Hepatic stellate cell (primary cell): ENCODE measurements at regions not wholly inside any gene's neighbourhood (a gene's known extent, or its start where the extent isn't known, plus 50 kb on each side); places are given as distances from the start of the nearest gene placed in this dataset.
"Not testable (repeated sequence)": the region's sequence is repeated elsewhere in the genome, so short reads cannot be mapped to it uniquely, and the experiment has no call there.

Experiments
- DNase-seq: peaks from one replicate; pipeline ENCODE4 v3.0.0; 2011; ENCODE audit warnings: low spot score

DNA sequence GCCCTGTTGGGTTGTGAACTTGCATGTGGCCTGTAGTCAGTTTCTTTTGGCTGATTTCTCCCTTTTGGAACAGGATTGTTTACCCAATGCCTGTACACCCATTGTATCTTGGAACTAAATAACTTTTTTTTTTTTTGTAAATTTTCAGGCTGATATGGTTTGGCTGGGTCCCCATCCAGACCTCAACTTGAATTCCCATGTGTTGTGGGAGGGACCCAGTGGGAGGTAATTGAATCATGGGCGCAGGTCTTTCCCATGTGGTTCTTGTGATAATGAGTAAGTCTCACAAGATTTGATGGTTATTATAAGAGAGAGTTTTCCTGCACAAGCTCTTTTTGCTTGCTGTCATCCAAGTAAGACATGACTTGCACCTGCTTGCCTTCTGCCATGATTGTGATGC, 253.8 kb upstream of the GBE1 start:
- no peak for DNase-seq

DNA sequence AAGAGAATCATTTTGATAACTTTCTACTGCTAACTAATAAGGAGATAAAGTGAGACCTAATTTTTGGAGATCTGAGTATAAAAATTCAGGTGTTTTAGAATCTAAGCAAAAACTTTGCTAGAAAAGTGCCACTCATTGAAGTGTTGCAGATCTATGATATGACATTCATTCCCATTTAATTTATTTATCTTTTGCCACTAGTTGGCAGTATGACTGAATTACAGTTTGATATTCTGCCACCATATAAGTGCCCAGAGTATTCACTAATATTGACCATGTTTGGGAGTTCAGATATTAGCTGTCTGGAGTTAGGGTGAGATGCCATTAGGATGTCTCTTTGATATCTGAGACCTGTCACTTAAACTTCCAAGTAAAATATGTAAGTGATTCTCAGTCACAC, 251.3 kb upstream of the GBE1 start:
- DNase-seq = no peak

DNA sequence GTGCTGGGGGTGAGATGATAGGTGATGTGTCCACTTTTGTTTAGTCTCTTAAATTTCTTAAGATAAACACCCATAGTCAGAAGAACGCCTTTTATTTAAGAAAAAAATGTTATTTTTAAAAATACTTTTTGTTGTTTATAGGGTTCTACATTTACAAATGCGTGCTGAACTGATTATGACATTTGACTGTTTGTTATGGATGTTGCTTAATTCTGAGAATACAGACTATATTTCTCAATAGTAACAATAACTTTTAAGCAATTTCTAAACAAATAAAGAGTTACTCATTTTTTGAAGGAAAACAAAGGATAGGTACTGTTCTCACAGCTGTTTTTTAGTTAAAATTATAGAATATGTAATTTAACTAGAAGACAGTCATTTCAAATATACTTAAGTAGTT, 249.9 kb upstream of the GBE1 start:
- no peak for DNase-seq

DNA sequence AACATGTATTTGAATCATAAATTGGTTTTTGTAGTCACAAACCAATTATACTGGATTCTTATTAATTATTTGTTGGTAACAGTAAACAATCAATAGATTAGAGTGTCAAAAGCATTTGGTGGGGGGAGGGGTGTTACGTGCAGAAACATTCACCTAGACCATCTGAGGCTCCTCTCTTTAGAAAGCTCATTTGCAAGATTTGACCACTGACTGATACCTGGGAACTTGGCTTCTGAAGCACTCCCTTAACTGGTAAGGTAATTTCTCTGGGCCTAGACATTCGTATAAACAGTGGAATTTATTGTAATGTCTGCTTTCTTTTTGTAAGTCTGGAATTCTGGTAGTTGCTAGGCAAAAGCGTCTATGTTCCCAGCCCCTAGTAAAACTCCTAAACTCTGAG, 243.8 kb upstream of the GBE1 start:
- no peak for DNase-seq

DNA sequence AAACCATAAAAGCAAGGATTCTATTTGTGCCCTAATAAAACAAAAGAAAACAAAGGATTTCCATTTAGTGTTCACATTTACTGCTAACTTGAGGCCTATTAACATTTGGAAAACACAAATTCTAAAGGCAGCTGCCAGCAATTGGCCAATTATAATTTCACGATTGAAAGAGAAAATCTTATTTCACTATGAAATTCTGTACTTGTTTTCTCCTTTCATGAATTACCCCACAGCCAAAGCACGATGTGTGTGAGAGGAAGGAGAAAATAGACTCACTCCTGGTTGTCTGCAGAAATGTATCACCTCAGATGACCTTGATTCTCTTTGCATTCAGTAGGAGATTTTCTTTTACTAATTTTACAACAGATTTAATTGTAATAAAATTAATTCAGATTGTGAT, 242.8 kb upstream of the GBE1 start:
- DNase-seq = no peak

DNA sequence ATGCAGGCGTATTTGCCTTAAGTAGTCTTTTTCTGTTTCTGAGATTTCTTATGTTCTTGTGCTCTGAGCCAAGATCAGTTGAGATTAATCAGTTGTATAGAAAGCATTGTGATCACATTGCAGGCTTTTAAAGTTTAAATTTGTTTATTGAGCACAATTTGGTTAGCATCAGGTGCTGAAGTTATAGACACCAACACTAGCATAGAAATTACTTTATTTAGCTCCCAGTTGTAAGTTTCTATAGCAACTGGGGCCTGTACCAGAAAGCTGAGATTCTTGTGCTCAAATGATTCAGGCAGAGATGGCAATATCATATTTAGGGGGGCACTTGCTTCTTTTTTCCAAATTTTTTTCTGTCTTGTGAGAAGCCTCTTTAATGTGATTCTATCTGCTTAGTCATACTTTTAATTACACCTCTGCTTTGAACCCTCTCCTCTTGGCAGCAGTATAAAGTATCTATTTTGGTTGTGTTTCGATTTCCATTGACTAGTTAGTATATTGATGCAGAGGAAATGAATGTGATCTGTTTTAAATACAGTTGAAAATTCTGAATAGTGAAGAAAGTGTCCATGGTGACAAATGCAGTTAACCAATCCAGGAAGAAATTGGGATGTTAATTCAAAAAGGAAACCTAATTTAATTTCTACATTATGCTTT, 241.7 kb upstream of the GBE1 start:
- no peak for DNase-seq

DNA sequence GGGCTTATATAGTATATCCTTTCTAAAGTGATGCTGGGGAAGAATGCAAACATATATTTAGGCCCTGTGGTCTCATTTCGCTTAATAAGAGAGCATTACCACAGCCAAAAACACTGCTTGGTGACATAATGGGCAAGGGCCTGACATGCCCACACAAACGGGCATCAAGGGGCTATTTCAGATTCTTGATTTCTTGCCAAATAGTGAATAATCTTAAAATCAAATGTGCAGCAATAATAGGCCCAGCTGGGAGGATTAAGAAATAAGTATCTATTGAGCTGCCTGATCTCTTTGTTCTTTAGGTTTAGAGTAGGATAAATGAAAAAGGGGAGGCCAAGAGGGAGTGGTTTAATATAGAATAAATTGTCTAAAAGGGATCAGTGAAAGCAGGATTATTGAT, 241.0 kb upstream of the GBE1 start:
- DNase-seq = no peak

DNA sequence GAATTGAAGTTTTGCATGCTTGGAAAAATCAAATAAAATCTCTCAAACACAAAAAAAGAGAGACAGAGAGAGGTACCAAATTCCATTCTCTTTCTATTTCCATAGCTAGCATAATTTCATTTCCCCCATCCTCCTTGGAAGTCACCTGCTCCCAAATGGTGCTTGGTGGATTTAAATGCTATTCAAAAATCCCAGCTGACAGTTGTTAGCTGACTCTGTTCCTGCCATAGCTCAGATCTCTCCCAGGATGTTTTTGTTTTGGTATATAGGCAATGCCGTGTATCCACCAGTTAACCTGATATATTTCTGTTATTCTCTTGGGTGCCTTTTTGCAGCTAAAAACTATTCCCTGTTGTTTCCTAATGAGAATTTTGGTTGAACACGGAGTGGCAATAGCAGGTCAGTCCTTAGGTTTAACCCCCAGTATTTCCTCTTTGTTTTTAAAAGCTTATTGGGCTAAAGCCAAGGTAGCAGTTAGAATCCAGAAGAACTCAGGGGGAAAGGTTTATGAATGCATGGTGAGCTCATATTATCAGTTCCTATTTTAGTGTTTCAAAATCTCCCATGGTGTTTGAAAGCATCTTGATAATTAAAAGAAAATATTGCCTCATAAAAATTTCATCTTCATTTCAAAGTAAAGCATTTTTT, 240.0 kb upstream of the GBE1 start:
- DNase-seq = no peak

DNA sequence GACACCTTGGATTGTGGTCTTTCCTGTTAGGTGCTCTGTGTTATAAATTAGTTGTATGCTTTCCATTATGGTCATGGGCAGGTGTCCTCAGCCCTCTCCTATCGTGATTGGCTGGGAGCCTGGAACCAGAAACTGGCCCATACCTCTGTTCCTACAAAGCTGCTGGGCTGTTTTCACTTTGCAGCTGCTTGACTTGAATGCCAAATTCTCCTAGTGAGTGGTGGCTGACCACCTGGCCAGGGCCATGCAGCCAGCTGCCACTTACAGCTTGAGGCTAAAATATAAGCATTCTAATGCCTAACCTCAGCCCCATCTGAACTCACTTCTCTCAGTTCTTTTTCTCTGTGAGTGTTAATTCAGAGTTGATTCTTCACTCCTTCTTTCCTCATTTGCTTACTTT, 239.3 kb upstream of the GBE1 start:
- DNase-seq = no peak

DNA sequence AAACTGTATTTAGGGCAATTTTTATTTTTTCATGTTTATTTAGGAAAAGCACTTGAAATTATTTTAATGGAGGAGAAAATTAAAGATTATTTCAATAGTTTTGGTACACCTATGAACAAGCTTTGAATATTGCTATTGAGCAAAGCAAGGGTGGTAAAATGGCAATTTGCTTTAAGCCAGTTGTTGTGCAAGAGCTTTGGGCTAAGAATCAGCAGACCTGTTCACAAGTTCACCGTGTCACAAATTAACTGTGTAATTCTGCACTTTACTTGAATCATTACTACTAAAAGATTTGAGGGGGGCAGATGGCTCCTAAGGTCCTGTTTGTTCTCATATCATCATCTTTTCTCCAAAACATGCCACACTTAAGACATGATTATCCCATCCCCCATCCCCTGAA, 238.9 kb upstream of the GBE1 start:
- no peak for DNase-seq

DNA sequence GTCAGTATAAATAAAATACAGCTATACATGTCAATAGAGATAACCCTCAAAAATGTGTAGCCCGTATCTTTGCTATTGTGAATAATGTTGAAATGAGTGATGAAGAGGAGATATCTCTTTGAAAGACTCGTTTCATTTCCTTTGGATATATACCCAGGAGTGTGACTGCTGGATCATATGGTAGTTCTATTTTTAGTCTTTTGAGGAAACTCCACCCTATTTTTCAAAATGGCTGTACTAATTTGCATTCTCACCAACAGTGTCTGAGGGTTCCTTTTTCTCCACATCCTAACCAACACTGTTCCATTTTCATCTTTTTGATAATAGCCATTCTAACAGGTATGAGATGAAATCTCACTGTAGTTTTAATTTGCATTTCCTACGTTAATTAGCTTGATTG, 237.5 kb upstream of the GBE1 start:
- DNase-seq = no peak

DNA sequence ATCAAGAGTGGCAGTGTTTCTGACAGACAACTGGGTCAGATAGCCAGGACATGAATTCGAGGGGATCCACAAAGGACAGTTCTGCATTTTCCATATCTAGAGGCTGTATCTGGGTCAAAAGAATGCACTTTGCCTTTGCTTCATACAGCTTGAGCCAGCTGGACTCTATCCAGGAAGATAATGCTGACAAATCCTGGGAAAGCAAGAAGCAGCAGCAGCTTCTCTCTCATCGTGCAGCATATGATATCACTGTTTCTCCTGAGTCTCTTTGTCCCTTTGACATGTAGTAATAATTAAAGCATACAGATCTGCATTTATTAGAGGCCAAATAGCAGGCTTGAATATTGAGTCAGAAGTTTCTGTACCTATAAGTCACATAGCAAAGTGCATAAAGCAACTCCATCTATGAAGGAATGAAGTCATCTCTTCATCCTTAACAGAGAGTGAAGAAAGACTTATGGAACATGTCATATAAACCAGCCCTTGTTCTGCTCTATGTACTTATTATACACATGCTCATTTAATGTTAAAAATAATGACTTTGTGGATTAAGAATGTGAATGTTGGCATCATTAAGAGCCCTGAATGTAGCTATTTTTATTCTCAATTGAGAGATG, 236.8 kb upstream of the GBE1 start:
- DNase-seq = no peak

DNA sequence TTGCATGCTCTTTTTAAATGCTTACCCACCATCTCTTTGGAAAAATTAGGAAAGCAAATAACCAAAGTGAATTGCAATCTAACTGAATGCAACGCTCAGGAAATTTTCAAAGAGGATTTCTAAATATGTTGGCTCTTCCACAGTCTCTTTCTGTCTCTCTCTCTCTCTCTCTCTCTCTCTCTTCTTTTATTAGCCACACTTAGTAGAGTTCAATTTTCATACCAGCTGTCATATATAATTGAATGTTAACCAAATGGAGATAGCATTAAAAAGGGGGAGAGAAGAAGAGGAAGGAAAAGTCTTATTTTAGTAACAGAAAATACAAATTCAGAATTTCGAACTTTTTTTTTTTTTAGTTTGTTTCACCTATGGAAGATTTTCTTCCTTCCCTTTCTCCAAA, 235.9 kb upstream of the GBE1 start:
- DNase-seq = no peak

DNA sequence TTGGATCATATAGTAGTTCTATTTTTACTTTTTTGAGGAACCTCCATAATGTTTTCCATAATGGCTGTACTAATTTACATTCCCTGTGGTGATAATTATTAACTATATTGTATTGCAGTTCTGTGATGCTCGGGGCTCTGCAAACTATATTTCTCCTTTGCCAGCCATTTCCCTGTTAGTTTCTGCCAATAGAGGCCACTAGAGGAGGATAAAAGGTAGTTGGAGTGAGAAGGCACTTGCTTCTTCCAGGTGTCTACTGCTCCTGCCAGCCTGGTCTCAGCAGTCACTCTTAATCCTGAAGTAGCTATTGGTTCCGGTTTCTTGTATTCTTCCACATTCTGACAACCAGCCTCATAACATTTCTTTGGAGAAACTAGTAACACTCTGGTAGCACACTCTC, 233.9 kb upstream of the GBE1 start:
- no peak for DNase-seq

DNA sequence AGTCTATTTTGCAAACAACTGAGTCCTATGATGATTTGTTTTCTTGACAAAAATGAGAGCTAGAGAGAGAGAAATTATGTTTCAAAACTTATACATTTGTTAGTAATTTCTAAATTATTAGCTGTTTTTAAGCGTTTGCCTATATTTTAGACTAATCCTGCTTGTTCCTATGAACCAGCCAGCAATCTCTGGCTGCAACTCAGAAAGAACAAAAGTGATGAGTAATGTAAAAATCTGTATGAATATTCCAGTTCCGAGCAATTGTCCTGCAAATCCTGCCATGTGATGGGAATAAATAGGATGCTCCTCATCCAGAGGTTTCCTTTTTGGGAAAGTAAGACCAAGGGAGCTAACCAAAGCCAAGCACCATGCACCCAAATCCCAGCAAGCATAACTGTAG, 228.3 kb upstream of the GBE1 start:
- no peak for DNase-seq

DNA sequence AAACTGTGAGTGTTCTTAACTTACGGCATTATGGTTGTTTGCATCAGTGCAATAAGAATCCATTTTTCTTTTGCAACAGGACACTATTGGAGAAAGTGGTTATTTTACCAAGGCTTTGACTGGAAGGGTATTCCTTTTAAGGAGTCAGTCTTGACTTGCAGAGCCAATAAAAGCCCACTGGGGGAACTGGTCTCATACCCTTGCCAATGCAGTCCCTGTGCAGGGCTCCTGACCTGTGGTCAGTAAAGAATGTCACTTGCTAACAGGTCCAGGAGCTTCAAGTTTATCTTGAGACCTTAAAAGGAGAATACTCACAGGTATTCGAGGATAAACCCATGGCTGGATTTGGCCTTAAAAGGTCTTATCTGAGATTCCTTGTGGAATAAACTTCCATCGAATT, 227.8 kb upstream of the GBE1 start:
- DNase-seq = no peak

DNA sequence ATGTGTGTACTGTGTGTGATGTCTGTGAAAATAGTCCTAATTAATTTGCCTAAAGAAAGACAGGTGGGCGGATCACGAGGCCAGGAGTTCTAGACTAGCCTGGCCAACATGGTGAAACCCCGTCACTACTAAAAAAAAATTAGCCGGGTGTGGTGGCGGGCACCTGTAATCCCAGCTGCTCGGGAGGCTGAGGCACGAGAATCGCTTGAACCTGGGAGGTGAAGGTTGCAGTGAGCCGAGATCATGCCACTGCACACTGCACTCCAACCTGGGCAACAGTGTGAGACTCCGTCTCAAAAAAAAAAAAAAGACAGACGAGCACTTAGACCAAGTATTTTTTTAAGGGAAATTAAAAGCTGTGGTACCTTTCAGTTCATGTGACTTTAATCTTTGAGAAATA, 226.0 kb upstream of the GBE1 start:
- not testable (repeated sequence) for DNase-seq

DNA sequence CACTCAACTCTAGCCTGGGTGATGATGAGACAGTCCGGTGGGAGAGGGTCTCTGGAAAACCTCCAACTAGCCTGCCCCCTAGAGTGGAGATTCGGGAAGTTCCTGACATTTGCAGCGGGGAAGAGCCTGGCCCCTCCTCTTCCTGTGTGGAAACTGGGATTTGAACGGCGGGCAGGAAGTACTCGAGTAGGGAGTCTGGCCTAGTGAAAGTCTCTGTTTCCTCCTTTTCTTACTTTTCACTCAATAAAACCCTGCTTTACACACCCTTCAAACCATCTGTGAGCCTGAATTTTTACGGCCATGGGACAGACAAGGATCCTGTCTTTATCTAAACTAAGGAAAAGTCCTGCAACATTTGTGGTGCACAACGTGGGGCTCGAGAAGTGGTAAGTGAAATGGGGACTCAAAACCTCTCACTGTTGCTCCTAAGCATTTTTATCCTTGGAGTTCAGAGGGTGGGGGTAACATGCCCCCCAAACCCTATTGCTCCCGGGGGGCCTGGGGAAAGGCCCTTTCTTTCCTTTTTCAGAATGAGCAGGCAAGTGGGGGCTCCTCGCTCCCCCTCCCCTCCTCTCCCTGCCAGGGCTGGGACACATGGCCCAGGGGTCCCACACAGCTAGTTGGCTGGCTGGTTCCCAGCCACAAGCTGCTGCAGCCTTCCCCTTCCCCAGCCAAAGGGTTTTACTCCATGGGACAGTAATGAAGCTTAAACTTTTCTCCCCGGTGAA, 224.7 kb upstream of the GBE1 start:
- no peak for DNase-seq

DNA sequence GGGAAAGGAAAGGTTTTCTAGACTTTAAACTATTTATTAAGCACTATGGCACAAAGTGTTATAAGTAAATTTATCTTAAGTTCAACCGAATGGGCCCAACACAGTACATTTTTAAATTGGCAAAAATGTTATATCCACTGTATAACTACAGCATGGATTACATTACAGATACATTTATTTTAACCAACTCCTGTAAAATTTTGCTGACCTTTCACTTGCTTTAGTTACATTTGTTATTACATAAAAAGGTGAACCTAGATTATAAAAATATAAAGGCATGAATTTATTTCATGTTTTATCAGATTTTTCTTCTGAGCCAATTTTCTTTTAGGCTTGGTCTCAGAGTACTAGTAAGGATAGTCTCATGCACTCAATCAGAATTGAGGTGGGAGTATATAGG, 221.9 kb upstream of the GBE1 start:
- no peak for DNase-seq

DNA sequence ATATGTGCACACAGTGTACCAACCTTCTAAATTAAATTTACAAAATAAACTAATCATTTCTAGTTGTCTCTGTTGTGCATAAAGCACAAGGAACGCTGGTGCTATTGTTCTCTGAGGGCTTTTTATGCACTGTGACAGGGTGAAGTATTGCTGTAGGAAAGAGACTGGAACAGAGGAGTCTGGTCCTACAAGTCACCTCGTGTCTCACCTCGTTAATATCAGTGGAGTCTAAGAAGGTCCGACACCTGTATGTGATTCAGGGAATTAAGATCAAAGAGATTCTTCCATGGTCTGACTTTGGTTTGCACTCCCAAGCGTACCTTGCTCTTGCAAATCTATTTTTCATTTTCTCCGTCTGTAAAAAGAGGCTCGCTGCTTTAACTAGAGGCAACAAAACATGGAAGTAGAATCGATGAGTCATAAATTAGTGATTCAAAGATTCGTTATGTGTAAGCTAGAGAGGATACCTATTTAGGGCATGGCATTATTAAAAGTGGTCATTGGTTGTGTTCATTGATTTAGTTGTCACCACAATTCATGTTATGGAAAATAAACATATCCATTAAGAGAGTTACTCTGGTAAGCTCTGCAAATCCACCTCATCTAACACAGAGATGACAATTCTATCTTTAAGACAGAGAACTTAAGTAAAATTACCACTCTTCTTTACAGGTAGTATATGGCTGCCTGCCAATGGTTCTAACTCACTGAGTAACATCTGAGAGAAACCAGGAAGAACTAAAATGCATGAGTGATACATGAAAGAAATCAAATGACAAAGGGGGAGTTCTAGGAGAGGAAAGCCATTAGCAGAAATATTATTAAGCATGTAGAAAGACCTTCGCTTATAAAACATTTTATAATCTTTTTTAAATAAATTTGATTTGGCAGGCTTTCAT, 219.4 kb upstream of the GBE1 start:
- DNase-seq = no peak

DNA sequence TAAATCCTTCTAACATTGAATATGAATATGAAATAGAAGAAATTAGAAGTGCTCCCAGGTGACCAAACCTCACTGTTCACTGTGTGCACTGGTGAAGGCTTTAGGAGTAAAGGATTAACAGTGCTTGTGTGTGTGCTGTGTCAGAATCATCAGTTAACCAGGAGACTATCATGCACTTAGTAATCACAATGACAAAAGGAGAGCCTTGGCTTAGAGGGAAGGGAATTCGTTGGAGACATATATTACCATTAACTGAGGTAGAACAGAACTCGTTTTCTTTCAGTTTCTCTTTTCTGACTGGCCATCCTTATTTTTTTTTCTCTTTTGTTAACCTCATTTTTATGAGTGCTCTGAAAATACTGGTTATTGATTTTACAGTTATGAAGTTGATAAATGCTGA, 213.3 kb upstream of the GBE1 start:
- no peak for DNase-seq

DNA sequence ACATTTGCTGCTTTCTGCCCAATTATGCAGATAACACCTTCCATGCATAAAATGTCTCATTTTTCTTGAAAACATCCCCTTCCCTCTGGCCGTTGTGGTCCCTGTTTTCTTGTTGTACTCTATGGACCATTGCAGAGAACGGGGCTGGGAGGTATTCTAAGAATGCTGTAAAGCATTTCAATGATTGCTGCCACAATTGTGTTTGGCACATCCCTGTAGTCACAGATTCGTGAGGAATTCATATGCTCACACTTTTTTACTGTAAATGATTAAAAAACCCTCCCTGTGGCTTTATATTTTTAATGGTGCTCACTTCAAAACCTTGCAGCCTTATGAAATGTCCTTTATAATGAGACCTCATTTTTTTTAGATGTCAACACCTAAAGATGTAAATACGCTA, 207.2 kb upstream of the GBE1 start:
- DNase-seq = no peak
